OCI-LY3 (cell line): ENCODE measurements at regions not wholly inside any gene's neighbourhood (a gene's known extent, or its start where the extent isn't known, plus 50 kb on each side); places are given as distances from the start of the nearest gene placed in this dataset.

Source experiments
- EZH2phosphoT487 ChIP-seq: fragments of 200-600 bp; shearing (Covaris generic); IDR thresholded peaks from 2 replicates; pipeline ENCODE4 v1.6.1; 2018; ENCODE audit warnings: antibody characterized with exemption, mixed run types, low read depth
- TF ChIP-seq, protein P1 (sequence below): fragments of 200-600, 300-600 bp; sonication (generic); IDR thresholded peaks from 2 replicates; pipeline ENCODE4 v1.5.1; 2014; ENCODE audit warnings: antibody characterized with exemption, low read length, low read depth

GRCh38 chr13:74243637-74244526 is 109.7 kb upstream of the KLF12 start:
- TF ChIP-seq, protein P1, sequence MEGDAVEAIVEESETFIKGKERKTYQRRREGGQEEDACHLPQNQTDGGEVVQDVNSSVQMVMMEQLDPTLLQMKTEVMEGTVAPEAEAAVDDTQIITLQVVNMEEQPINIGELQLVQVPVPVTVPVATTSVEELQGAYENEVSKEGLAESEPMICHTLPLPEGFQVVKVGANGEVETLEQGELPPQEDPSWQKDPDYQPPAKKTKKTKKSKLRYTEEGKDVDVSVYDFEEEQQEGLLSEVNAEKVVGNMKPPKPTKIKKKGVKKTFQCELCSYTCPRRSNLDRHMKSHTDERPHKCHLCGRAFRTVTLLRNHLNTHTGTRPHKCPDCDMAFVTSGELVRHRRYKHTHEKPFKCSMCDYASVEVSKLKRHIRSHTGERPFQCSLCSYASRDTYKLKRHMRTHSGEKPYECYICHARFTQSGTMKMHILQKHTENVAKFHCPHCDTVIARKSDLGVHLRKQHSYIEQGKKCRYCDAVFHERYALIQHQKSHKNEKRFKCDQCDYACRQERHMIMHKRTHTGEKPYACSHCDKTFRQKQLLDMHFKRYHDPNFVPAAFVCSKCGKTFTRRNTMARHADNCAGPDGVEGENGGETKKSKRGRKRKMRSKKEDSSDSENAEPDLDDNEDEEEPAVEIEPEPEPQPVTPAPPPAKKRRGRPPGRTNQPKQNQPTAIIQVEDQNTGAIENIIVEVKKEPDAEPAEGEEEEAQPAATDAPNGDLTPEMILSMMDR: no peak
- no peak for TF ChIP-seq EZH2phosphoT487
